ENCODE measurements at regions not wholly inside any gene's neighbourhood (a gene's known extent, or its start where the extent isn't known, plus 50 kb on each side); places are given as distances from the start of the nearest gene placed in this dataset.

- TF ChIP-seq TAF1 (IDR thresholded peaks at IDR 0.05; ENCODE audit: low read depth, low read length) = no peak
- no peak for TF ChIP-seq POLR2A (IDR thresholded peaks at IDR 0.05; ENCODE audit: low read depth, low read length)
Observed at GRCh38 chr1:196059210-196059609, 549.0 kb downstream of the KCNT2 start.
